Amygdala (tissue), 56 donors: ENCODE measurements at regions not wholly inside any gene's neighbourhood (a gene's known extent, or its start where the extent isn't known, plus 50 kb on each side); places are given as distances from the start of the nearest gene placed in this dataset.
"Not testable (repeated sequence)": the region's sequence is repeated elsewhere in the genome, so short reads cannot be mapped to it uniquely, and the experiment has no call there.

Experiments used
- DNase-seq, 56 donors: peaks; one replicate each; lab custom pipeline; 2025; lab: John Stamatoyannopoulos, UW

GRCh38 chr1:178674559-178674958, 50.5 kb upstream of the RALGPS2 start:
- not testable (repeated sequence) for DNase-seq
